ENCODE measurements at regions not wholly inside any gene's neighbourhood (a gene's known extent, or its start where the extent isn't known, plus 50 kb on each side); places are given as distances from the start of the nearest gene placed in this dataset.

GRCh38 chr3:82637574-82637973 is 876.1 kb upstream of the GBE1 start:
- TF ChIP-seq MAFK (IDR thresholded peaks at IDR 0.05; ENCODE audit: low read length) (no peak), SIN3A (IDR thresholded peaks at IDR 0.05; ENCODE audit: borderline replicate concordance in 2 of 2, control insufficient read depth in 1 of 2, low read depth in 2 of 2, low read length in 2 of 2) (no peak), RBBP5 (IDR thresholded peaks at IDR 0.05; ENCODE audit: borderline replicate concordance, insufficient read depth, low read length, poor library complexity, severe bottlenecking) (no peak), RFX5 (IDR thresholded peaks at IDR 0.05; ENCODE audit: low read depth, low read length) (no peak), MAX (CRISPR knock-in tag; IDR thresholded peaks at IDR 0.05) (no peak), RCOR1 (IDR thresholded peaks at IDR 0.05; ENCODE audit: borderline replicate concordance in 1 of 2, low read depth in 2 of 2, low read length in 2 of 2) (no peak), ZHX1 (conservative IDR thresholded peaks at IDR 0.05; ENCODE audit: low read length) (no peak), PRDM10 (IDR thresholded peaks at IDR 0.05; ENCODE audit: partially characterized antibody) (no peak), EHMT2 (IDR thresholded peaks at IDR 0.05) (no peak), CREB1 (IDR thresholded peaks at IDR 0.05) (no peak), CREB1 (CRISPR knock-in tag; IDR thresholded peaks at IDR 0.05) (no peak), UBTF (IDR thresholded peaks at IDR 0.05; ENCODE audit: borderline replicate concordance in 1 of 2, low read depth in 2 of 2, low read length in 2 of 2) (no peak)
